Lower leg skin (tissue), 3 donors: ENCODE measurements at regions not wholly inside any gene's neighbourhood (a gene's known extent, or its start where the extent isn't known, plus 50 kb on each side); places are given as distances from the start of the nearest gene placed in this dataset.

Source experiments
- POLR2A ChIP-seq, 2 donors: fragments of 450-650 bp; IDR thresholded peaks; one replicate each; pipeline ENCODE4 v1.6.1; 2016 to 2017; ENCODE audit warnings: antibody characterized with exemption in 2 of 2, mild to moderate bottlenecking in 1 of 2, moderate library complexity in 1 of 2
- TF ChIP-seq, protein P1 (sequence below), 3 donors: fragments of 450-650 bp; IDR thresholded peaks; one replicate each; pipeline ENCODE4 v1.5.1; 2016; ENCODE audit warnings: antibody characterized with exemption in 3 of 3, mild to moderate bottlenecking in 3 of 3, moderate library complexity in 2 of 3

- TF ChIP-seq, protein P1, sequence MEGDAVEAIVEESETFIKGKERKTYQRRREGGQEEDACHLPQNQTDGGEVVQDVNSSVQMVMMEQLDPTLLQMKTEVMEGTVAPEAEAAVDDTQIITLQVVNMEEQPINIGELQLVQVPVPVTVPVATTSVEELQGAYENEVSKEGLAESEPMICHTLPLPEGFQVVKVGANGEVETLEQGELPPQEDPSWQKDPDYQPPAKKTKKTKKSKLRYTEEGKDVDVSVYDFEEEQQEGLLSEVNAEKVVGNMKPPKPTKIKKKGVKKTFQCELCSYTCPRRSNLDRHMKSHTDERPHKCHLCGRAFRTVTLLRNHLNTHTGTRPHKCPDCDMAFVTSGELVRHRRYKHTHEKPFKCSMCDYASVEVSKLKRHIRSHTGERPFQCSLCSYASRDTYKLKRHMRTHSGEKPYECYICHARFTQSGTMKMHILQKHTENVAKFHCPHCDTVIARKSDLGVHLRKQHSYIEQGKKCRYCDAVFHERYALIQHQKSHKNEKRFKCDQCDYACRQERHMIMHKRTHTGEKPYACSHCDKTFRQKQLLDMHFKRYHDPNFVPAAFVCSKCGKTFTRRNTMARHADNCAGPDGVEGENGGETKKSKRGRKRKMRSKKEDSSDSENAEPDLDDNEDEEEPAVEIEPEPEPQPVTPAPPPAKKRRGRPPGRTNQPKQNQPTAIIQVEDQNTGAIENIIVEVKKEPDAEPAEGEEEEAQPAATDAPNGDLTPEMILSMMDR (IDR thresholded peaks at IDR 0.05): no peak
- no peak for TF ChIP-seq POLR2A (IDR thresholded peaks at IDR 0.05)
These were observed 76.9 kb upstream of the RIT2 start for GRCh38 chr18:43192408-43192807.
